Fibroblast of lung (primary cell): ENCODE measurements at regions not wholly inside any gene's neighbourhood (a gene's known extent, or its start where the extent isn't known, plus 50 kb on each side); places are given as distances from the start of the nearest gene placed in this dataset.

Experiments used
- CTCF ChIP-seq, 2 donors: IDR thresholded peaks in 1 of 2; conservative IDR thresholded peaks in 1 of 2; 1 replicate in 1 of 2; 2 replicates in 1 of 2; pipeline ENCODE4 v1.5.1; 2011 to 2012; ENCODE audit warnings: low read length in 2 of 2, control low read depth in 1 of 2, inconsistent platforms in 1 of 2, low read depth in 1 of 2, mild to moderate bottlenecking in 1 of 2
- EZH2 ChIP-seq: IDR thresholded peaks from 2 replicates; pipeline ENCODE4 v1.5.1; 2012; ENCODE audit warnings: low read length, control low read depth, mild to moderate bottlenecking; ENCODE audit errors: missing control alignments

- TF ChIP-seq CTCF (conservative IDR thresholded peaks at IDR 0.05 in 1 of 2, IDR thresholded peaks at IDR 0.05 in 1 of 2; ENCODE audit: low read depth in 1 of 2, low read length in 2 of 2) (no peak), EZH2 (no peak)
These were observed 244.4 kb downstream of the EDEM1 start for GRCh38 chr3:5431811-5432378.
